ENCODE measurements at regions not wholly inside any gene's neighbourhood (a gene's known extent, or its start where the extent isn't known, plus 50 kb on each side); places are given as distances from the start of the nearest gene placed in this dataset.

- CTCF ChIA-PET, result interaction anchor here (0.9 to 1.5 kb wide), 2 partner anchors 28 to 91 kb away, joined by 3 to 4 read pairs; no protein-coding TSS in a partner anchor
- DNase-seq (ENCODE audit: low read depth in 1 of 2, low spot score in 1 of 2) (no peak), FAIRE-seq (no peak), ATAC-seq (no peak)
- peak overlapping the region in 1 of 2 experiments; percentile 60; a peak in 3 of 6 replicates for H3K27ac ChIP-seq
- 0 out of 3 replicates have a peak, but pooled peaks cover 3% of the 10 kb centered on the region for H3K4me1 ChIP-seq
- H3K9me3 ChIP-seq, result peaks cover under 1% of the 10 kb centered on the region; the same call in 1 of the 3 replicates
- 91% methylated on average over 10 of the region's 15 CpGs for WGBS (ENCODE audit: missing lambda C conversion rate)
- no peak overlapping the region for H3K4me3 ChIP-seq
- POLR2A ChIA-PET, result no interaction called here
- no peak overlapping the region for H3K4me2 ChIP-seq
- no peak for TF ChIP-seq HOXA7 (CRISPR knock-in tag; IDR thresholded peaks at IDR 0.05)
- no peak for TF ChIP-seq FOXS1 (CRISPR knock-in tag; IDR thresholded peaks at IDR 0.05)
- TF ChIP-seq EHF (CRISPR knock-in tag; IDR thresholded peaks at IDR 0.05), result no peak
- no peak for TF ChIP-seq PHF8 (IDR thresholded peaks at IDR 0.05; ENCODE audit: borderline replicate concordance, low read depth)
- TF ChIP-seq CEBPB (IDR thresholded peaks at IDR 0.05), result no peak
- TF ChIP-seq ESRRA (IDR thresholded peaks at IDR 0.05; ENCODE audit: borderline replicate concordance, low read length), result no peak
- TF ChIP-seq ZFP36 (IDR thresholded peaks at IDR 0.05; ENCODE audit: borderline replicate concordance, partially characterized antibody), result no peak
- TF ChIP-seq HDAC2 (IDR thresholded peaks at IDR 0.05), result no peak
- TF ChIP-seq ZC3H11A (IDR thresholded peaks at IDR 0.05), result no peak
- no peak for TF ChIP-seq JUN (IDR thresholded peaks at IDR 0.05)
- TF ChIP-seq, protein P1, sequence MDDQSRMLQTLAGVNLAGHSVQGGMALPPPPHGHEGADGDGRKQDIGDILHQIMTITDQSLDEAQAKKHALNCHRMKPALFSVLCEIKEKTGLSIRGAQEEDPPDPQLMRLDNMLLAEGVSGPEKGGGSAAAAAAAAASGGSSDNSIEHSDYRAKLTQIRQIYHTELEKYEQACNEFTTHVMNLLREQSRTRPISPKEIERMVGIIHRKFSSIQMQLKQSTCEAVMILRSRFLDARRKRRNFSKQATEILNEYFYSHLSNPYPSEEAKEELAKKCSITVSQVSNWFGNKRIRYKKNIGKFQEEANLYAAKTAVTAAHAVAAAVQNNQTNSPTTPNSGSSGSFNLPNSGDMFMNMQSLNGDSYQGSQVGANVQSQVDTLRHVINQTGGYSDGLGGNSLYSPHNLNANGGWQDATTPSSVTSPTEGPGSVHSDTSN (IDR thresholded peaks at IDR 0.05), result no peak
- no peak for TF ChIP-seq POLR2A (IDR thresholded peaks at IDR 0.05; ENCODE audit: low read length)
- TF ChIP-seq RAD21 (conservative IDR thresholded peaks at IDR 0.05 in 1 of 2, IDR thresholded peaks at IDR 0.05 in 1 of 2), result no peak
- TF ChIP-seq KDM5A (IDR thresholded peaks at IDR 0.05), result no peak
- TF ChIP-seq HOXB5 (CRISPR knock-in tag; IDR thresholded peaks at IDR 0.05), result no peak
Observed at GRCh38 chr21:43267391-43268085, 98.7 kb downstream of the CRYAA start.

DNA sequence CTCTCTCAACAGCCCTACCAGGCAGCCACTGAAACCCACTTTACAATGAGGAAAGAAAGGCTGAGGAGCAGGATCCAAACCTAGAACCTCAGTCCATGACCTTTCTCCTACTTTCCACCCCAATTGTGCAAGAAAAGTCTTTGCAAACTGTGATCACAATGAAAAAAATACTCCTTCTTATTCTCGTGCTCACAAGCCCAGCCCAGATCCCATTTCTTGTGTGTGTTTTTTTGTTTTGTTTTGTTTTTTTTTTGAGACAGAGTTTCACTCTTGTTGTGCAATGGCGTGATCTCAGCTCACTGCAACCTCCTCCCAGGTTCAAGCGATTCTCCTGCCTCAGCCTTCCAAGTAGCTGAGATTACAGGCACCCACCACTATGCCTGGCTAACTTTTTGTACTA is 97.7 kb downstream of the CRYAA start:
- no peak for ATAC-seq
- CTCF ChIA-PET, result no interaction called here
- no peak for DNase-seq (ENCODE audit: low read depth in 1 of 2, low spot score in 1 of 2)
- Histone ChIP-seq H3K27ac (peak overlapping the region in 1 of 2 experiments; percentile 60; a peak in 2 of 6 replicates), H3K4me2 (no peak overlapping the region), H3K9me3 (peaks cover 3% of the 10 kb centered on the region; the same call in 1 of the 3 replicates), H3K4me3 (no peak overlapping the region), H3K4me1 (0 out of 3 replicates have a peak, but pooled peaks cover 3% of the 10 kb centered on the region)
- 79% methylated on average over 3 of the region's 3 CpGs for WGBS (ENCODE audit: missing lambda C conversion rate)
- no peak for TF ChIP-seq HOXB13 (CRISPR knock-in tag; IDR thresholded peaks at IDR 0.05; ENCODE audit: low read depth)
- no peak for TF ChIP-seq ZC3H11A (IDR thresholded peaks at IDR 0.05)
- no peak for TF ChIP-seq TFCP2L1 (CRISPR knock-in tag; IDR thresholded peaks at IDR 0.05)
- TF ChIP-seq RNF2 (IDR thresholded peaks at IDR 0.05; ENCODE audit: borderline replicate concordance, low read depth), result no peak
- no peak for TF ChIP-seq RARB (CRISPR knock-in tag; IDR thresholded peaks at IDR 0.05)
- no peak for TF ChIP-seq ZFP36 (IDR thresholded peaks at IDR 0.05; ENCODE audit: borderline replicate concordance, partially characterized antibody)
- TF ChIP-seq RAD21 (conservative IDR thresholded peaks at IDR 0.05 in 1 of 2, IDR thresholded peaks at IDR 0.05 in 1 of 2), result no peak
- no peak for TF ChIP-seq CTCF (IDR thresholded peaks at IDR 0.05)
- TF ChIP-seq EHMT2 (IDR thresholded peaks at IDR 0.05; ENCODE audit: low read depth), result no peak
- no peak for TF ChIP-seq RCOR1 (IDR thresholded peaks at IDR 0.05; ENCODE audit: low read depth, low read length)
- no peak for TF ChIP-seq HEYL (CRISPR knock-in tag; IDR thresholded peaks at IDR 0.05)
- no peak for FAIRE-seq
- POLR2A ChIA-PET, result no interaction called here
